GM23338 (cell line): ENCODE measurements at regions not wholly inside any gene's neighbourhood (a gene's known extent, or its start where the extent isn't known, plus 50 kb on each side); places are given as distances from the start of the nearest gene placed in this dataset.

ENCODE experiments used
- ATAC-seq: fragments of 200-7000 bp; cut with Tn5 transposase; 3 replicates; pipeline ENCODE4 v1.9.1; 2020
- DNase-seq: peaks from one replicate; pipeline ENCODE4 v3.0.0-alpha.2; 2015; ENCODE audit warnings: low spot score
- H2AFZ ChIP-seq: fragments of 200-600 bp; sonication (generic); 2 replicates; pipeline ENCODE4 v1.8.0; 2016; ENCODE audit warnings: antibody characterized with exemption, mild to moderate bottlenecking, moderate library complexity
- H3F3A ChIP-seq: fragments of 200-600 bp; sonication (generic); replicated peaks from 2 replicates; pipeline ENCODE4 v1.8.0; 2017; ENCODE audit warnings: antibody characterized with exemption, mixed run types, low read depth
- H3K27ac ChIP-seq: fragments of 200-600 bp; sonication (generic); 2 replicates; pipeline ENCODE4 v1.6.1; 2016; ENCODE audit warnings: low read depth
- H3K27me3 ChIP-seq: fragments of 200-600 bp; sonication (generic); 2 replicates; pipeline ENCODE4 v1.8.0; 2016; ENCODE audit warnings: mild to moderate bottlenecking, mixed run types, moderate library complexity; ENCODE audit not compliant: insufficient read depth
- H3K36me3 ChIP-seq: fragments of 200-600 bp; sonication (generic); 2 replicates; pipeline ENCODE4 v1.8.0; 2016; ENCODE audit warnings: mild to moderate bottlenecking; ENCODE audit not compliant: insufficient read depth
- H3K4me1 ChIP-seq: fragments of 200-600 bp; sonication (generic); 2 replicates; pipeline ENCODE4 v1.8.0; 2016; ENCODE audit warnings: mild to moderate bottlenecking, moderate library complexity; ENCODE audit not compliant: insufficient read depth
- H3K4me2 ChIP-seq: fragments of 200-600 bp; sonication (generic); 2 replicates; pipeline ENCODE4 v1.7.1; 2017; ENCODE audit warnings: mixed run types
- H3K4me3 ChIP-seq: fragments of 200-600 bp; sonication (generic); 2 replicates; pipeline ENCODE4 v1.6.1; 2016; ENCODE audit warnings: mixed run types
- H3K79me2 ChIP-seq: fragments of 200-600 bp; sonication (generic); replicated peaks from 2 replicates; pipeline ENCODE4 v1.8.0; 2017; ENCODE audit warnings: mild to moderate bottlenecking; ENCODE audit not compliant: insufficient read depth
- H3K9me2 ChIP-seq: fragments of 200-600 bp; sonication (generic); 2 replicates; pipeline ENCODE4 v1.8.0; 2017; ENCODE audit not compliant: insufficient read depth
- H4K20me1 ChIP-seq: fragments of 200-600 bp; sonication (generic); replicated peaks from 2 replicates; pipeline ENCODE4 v1.8.0; 2017; ENCODE audit warnings: mild to moderate bottlenecking; ENCODE audit not compliant: insufficient read depth
- H3K27ac Mint-ChIP-seq: 2 replicates; pipeline ENCODE4 v1.8.0; 2020; ENCODE audit warnings: inconsistent platforms, mild to moderate bottlenecking, moderate library complexity, mixed read lengths
- H3K27me3 Mint-ChIP-seq: 3 replicates; pipeline ENCODE4 v1.8.0; 2022; ENCODE audit warnings: low read depth, mild to moderate bottlenecking, moderate library complexity, mixed read lengths, inconsistent platforms; ENCODE audit not compliant: insufficient read depth, poor library complexity
- H3K36me3 Mint-ChIP-seq: 3 replicates; pipeline ENCODE4 v1.8.0; 2021; ENCODE audit warnings: low read depth, mild to moderate bottlenecking, inconsistent platforms, moderate library complexity, mixed read lengths
- H3K4me1 Mint-ChIP-seq: 3 replicates; pipeline ENCODE4 v1.8.0; 2020; ENCODE audit warnings: mild to moderate bottlenecking, inconsistent platforms, mixed read lengths
- H3K4me3 Mint-ChIP-seq: 3 replicates; pipeline ENCODE4 v1.8.0; 2021; ENCODE audit warnings: moderate library complexity, mild to moderate bottlenecking, inconsistent platforms, mixed read lengths
- H3K9me3 Mint-ChIP-seq: 3 replicates; pipeline ENCODE4 v1.8.0; 2020; ENCODE audit warnings: moderate library complexity, mild to moderate bottlenecking, inconsistent platforms, mixed read lengths
- CREB1 ChIP-seq: fragments of 250-450 bp; sonication (Bioruptor Pico); IDR thresholded peaks from 2 replicates; pipeline ENCODE4 v1.5.0; 2020; ENCODE audit warnings: low read depth, mild to moderate bottlenecking, moderate library complexity
- CTCF ChIP-seq, 2 experiments: fragments of 200-600 bp in 1 of 2; sonication (generic) in 1 of 2; conservative IDR thresholded peaks; 2 replicates each; pipeline versions ENCODE4 v1.5.1 to v1.6.1; 2016 to 2017; ENCODE audit warnings: antibody characterized with exemption in 2 of 2, low read depth in 2 of 2, mild to moderate bottlenecking in 2 of 2, moderate library complexity in 1 of 2
- EZH2 ChIP-seq: fragments of 200-600 bp; sonication (generic); IDR thresholded peaks from one replicate; pipeline ENCODE4 v1.8.0; 2017; ENCODE audit warnings: antibody characterized with exemption, mild to moderate bottlenecking, low read depth; ENCODE audit not compliant: unreplicated experiment
- EZH2phosphoT487 ChIP-seq: fragments of 200-600 bp; sonication (generic); IDR thresholded peaks from one replicate; pipeline ENCODE4 v1.8.1; 2018; ENCODE audit warnings: antibody characterized with exemption; ENCODE audit not compliant: unreplicated experiment
- JUNB ChIP-seq: IDR thresholded peaks from one replicate; pipeline ENCODE4 v1.6.1; 2016; ENCODE audit warnings: antibody characterized with exemption; ENCODE audit not compliant: unreplicated experiment
- NANOG ChIP-seq: IDR thresholded peaks from 2 replicates; pipeline ENCODE4 v1.6.1; 2016; ENCODE audit warnings: antibody characterized with exemption, borderline replicate concordance
- STAT1 ChIP-seq: IDR thresholded peaks from one replicate; pipeline ENCODE4 v1.6.1; 2016; ENCODE audit warnings: antibody characterized with exemption; ENCODE audit not compliant: unreplicated experiment
- ZNF114 ChIP-seq: fragments of 250-450 bp; sonication (Bioruptor Pico); IDR thresholded peaks from 2 replicates; pipeline ENCODE4 v1.5.0; 2020; ENCODE audit warnings: mild to moderate bottlenecking, moderate library complexity

GRCh38 chr10:123450956-123451605 lies 215.1 kb upstream of the GPR26 start:
- Mint-ChIP-seq H3K27ac (no peak overlapping the region), H3K9me3 (no peaks in the 10 kb centered on the region), H3K36me3 (no peaks in the 10 kb centered on the region), H3K27me3 (peaks cover 3% of the 10 kb centered on the region), H3K4me3 (no peak overlapping the region), H3K4me1 (no peaks in the 10 kb centered on the region)
- Histone ChIP-seq H4K20me1 (no peaks in the 10 kb centered on the region), H3K4me1 (peaks cover 3% of the 10 kb centered on the region; the same call in 1 of the 2 replicates), H2AFZ (no peak overlapping the region), H3K36me3 (no peaks in the 10 kb centered on the region), H3K27me3 (no peaks in the 10 kb centered on the region), H3K27ac (no peak overlapping the region), H3K9me2 (0 out of 2 replicates have a peak, but pooled peaks cover 6% of the 10 kb centered on the region), H3K4me2 (no peak overlapping the region), H3F3A (no peaks in the 10 kb centered on the region), H3K79me2 (no peaks in the 10 kb centered on the region), H3K4me3 (no peak overlapping the region)
- no peak for TF ChIP-seq NANOG
- TF ChIP-seq ZNF114 (CRISPR knock-in tag), result no peak
- no peak for TF ChIP-seq EZH2
- TF ChIP-seq EZH2phosphoT487, result no peak
- DNase-seq (no peak), ATAC-seq (no peak)

- Histone ChIP-seq H3F3A (no peaks in the 10 kb centered on the region), H3K4me2 (no peak overlapping the region), H3K36me3 (no peaks in the 10 kb centered on the region), H3K9me2 (0 out of 2 replicates have a peak, but pooled peaks cover 6% of the 10 kb centered on the region), H3K4me3 (no peak overlapping the region), H4K20me1 (no peaks in the 10 kb centered on the region), H3K27ac (no peak overlapping the region), H3K4me1 (peaks cover 3% of the 10 kb centered on the region; the same call in 1 of the 2 replicates), H3K27me3 (no peaks in the 10 kb centered on the region), H2AFZ (no peak overlapping the region), H3K79me2 (no peaks in the 10 kb centered on the region)
- ATAC-seq, result peak; percentile 45; the same call in 2 of the 3 replicates
- H3K4me1 Mint-ChIP-seq, result no peaks in the 10 kb centered on the region
- no peak overlapping the region for H3K4me3 Mint-ChIP-seq
- no peak overlapping the region for H3K27ac Mint-ChIP-seq
- H3K27me3 Mint-ChIP-seq, result peaks cover 1% of the 10 kb centered on the region
- no peaks in the 10 kb centered on the region for H3K36me3 Mint-ChIP-seq
- TF ChIP-seq STAT1 (no peak), CREB1 (CRISPR knock-in tag) (no peak), CTCF (conservative IDR thresholded peaks at IDR 0.05; ENCODE audit: low read depth in 2 of 2) (peak; percentile 35 to 37; a peak in 3 of 4 replicates)
- no peak for DNase-seq
- no peaks in the 10 kb centered on the region for H3K9me3 Mint-ChIP-seq
Measured at GRCh38 chr10:123451618-123452245, 214.4 kb upstream of the GPR26 start.

- ATAC-seq, result no peak
- no peak for TF ChIP-seq CREB1 (CRISPR knock-in tag)
- no peak for TF ChIP-seq STAT1
- TF ChIP-seq EZH2phosphoT487, result no peak
- no peak for TF ChIP-seq JUNB
Measured at GRCh38 chr10:123454987-123455386, 211.2 kb upstream of the GPR26 start.

More at GRCh38 chr10:123454987-123455386, 211.2 kb upstream of the GPR26 start:
- H3K4me1 ChIP-seq, result peaks cover 23% of the 10 kb centered on the region
- no peak for DNase-seq
- no peaks in the 10 kb centered on the region for H3K79me2 ChIP-seq
- Mint-ChIP-seq H3K27me3 (peaks cover 5% of the 10 kb centered on the region), H3K4me3 (no peak overlapping the region), H3K4me1 (peaks cover 17% of the 10 kb centered on the region), H3K9me3 (no peaks in the 10 kb centered on the region), H3K36me3 (no peaks in the 10 kb centered on the region), H3K27ac (no peak overlapping the region)
- 0 out of 2 replicates have a peak, but pooled peaks cover 6% of the 10 kb centered on the region for H3K9me2 ChIP-seq
- H2AFZ ChIP-seq, result no peak overlapping the region
- H3K27me3 ChIP-seq, result peaks cover 5% of the 10 kb centered on the region; the same call in 1 of the 2 replicates
- no peak overlapping the region for H3K4me2 ChIP-seq
- H3K4me3 ChIP-seq, result no peak overlapping the region
- peaks cover 10% of the 10 kb centered on the region; the same call in 1 of the 2 replicates for H3F3A ChIP-seq
- H3K27ac ChIP-seq, result no peak overlapping the region
- no peaks in the 10 kb centered on the region for H3K36me3 ChIP-seq
- H4K20me1 ChIP-seq, result no peaks in the 10 kb centered on the region
